MCF 10A (cell line): ENCODE measurements at regions not wholly inside any gene's neighbourhood (a gene's known extent, or its start where the extent isn't known, plus 50 kb on each side); places are given as distances from the start of the nearest gene placed in this dataset.

Source experiments
- BruUV-seq: library from RNA; stranded (reverse); fragments of 400-500 nt; replicated peaks from 2 replicates; lab custom pipeline; 2021; lab: Mats Ljungman, UMichigan
- CTCF ChIA-PET: fragments of 300-600 bp; sonication (Branson Sonifier 250); formaldehyde crosslinking; extraction: SDS; loops from one replicate; lab custom pipeline; 2021; ENCODE audit warnings: antibody characterized with exemption, inconsistent platforms; lab: Yijun Ruan, JAX
- POLR2A ChIA-PET: fragments of 300-600, 350-650 bp; sonication (Branson Sonifier 250); formaldehyde crosslinking; extraction: SDS; loops from one replicate; lab custom pipeline; 2020; ENCODE audit warnings: antibody characterized with exemption, inconsistent platforms; lab: Yijun Ruan, JAX
- DNase-seq: peaks from one replicate; pipeline ENCODE4 v3.0.0-alpha.2; 2018; ENCODE audit not compliant: unreplicated experiment
- H3K27ac Mint-ChIP-seq: one replicate; pipeline ENCODE4 v1.8.0; 2022; ENCODE audit warnings: mild to moderate bottlenecking, low read depth, mixed read lengths; ENCODE audit not compliant: unreplicated experiment
- H3K27me3 Mint-ChIP-seq: one replicate; pipeline ENCODE4 v1.8.0; 2022; ENCODE audit warnings: mixed read lengths; ENCODE audit not compliant: insufficient read depth, unreplicated experiment
- H3K36me3 Mint-ChIP-seq: one replicate; pipeline ENCODE4 v1.8.0; 2022; ENCODE audit warnings: mild to moderate bottlenecking, moderate library complexity, mixed read lengths; ENCODE audit not compliant: insufficient read depth, unreplicated experiment
- H3K4me1 Mint-ChIP-seq: one replicate; pipeline ENCODE4 v1.8.0; 2022; ENCODE audit warnings: mixed read lengths; ENCODE audit not compliant: insufficient read depth, unreplicated experiment
- H3K4me3 Mint-ChIP-seq: one replicate; pipeline ENCODE4 v1.8.0; 2022; ENCODE audit warnings: mild to moderate bottlenecking, moderate library complexity, mixed read lengths; ENCODE audit not compliant: unreplicated experiment
- H3K9me3 Mint-ChIP-seq: one replicate; pipeline ENCODE4 v1.8.0; 2022; ENCODE audit warnings: mixed read lengths; ENCODE audit not compliant: unreplicated experiment
- intact Hi-C: fragments of 100-400 bp; cut with micrococcal nuclease; formaldehyde crosslinking; loops from 2 replicates; pipeline ENCODE4 v1.14.1; 2022
- TF ChIP-seq, protein P1 (sequence below): fragments of 200-600 bp; IDR thresholded peaks from one replicate; pipeline ENCODE4 v1.8.0; 2022; ENCODE audit warnings: antibody characterized with exemption, mild to moderate bottlenecking; ENCODE audit not compliant: unreplicated experiment

DNA sequence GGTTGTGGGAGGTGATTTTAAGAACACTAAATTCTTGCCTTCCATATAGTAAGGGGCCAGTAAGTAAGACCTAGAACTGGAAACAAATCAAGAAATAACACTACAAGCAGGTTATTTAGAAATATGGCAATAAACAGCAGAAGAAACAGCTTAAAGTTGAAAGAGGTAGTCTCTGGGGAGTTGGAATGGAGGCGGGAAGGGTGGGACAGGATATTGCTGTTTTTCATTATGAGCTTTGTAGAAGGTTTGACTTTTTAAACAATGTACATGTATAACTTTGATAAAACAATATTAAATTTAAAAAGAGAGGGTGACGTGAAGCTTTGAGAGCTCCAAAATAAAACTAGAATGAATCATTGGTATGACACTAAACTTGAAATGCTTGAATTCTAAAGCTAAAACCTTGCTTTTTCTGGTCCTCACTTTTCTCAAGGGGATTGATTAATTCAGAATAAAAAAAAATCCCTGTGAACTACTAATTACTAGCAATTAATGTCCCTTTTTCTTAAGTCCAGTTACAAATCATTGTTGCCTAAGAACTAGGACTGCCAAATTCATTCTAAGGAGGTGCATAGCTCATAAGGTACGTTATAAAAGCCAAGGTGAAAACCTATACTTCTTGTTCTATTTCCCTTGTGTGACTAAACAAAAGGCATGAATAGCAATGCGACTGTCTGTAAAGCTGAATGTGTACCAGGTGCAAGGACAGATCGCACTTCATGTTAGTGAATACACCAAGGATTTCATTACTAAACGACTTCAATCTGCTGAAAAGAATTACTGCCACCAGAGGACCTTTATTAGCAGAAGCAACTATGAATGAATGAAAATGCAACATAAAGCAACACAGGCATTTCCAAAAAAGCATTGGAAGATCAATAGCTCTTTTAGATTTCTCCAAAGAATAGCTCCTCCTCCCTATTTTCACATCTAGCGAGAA lies 177.5 kb downstream of the RBM43 start:
- Mint-ChIP-seq H3K27ac (no peak overlapping the region), H3K36me3 (no peaks in the 10 kb centered on the region), H3K9me3 (no peaks in the 10 kb centered on the region), H3K4me3 (no peak overlapping the region), H3K27me3 (no peaks in the 10 kb centered on the region), H3K4me1 (no peaks in the 10 kb centered on the region)
- no TSS peak for BruUV-seq
- ChIA-PET CTCF (interaction anchor here (0.7 to 1.5 kb wide), 2 partner anchors 155 to 1647 kb away, joined by 3 to 5 read pairs; no protein-coding TSS in a partner anchor), POLR2A (no interaction called here)
- no peak for DNase-seq
- intact Hi-C loops = no loop called here
- TF ChIP-seq, protein P1, sequence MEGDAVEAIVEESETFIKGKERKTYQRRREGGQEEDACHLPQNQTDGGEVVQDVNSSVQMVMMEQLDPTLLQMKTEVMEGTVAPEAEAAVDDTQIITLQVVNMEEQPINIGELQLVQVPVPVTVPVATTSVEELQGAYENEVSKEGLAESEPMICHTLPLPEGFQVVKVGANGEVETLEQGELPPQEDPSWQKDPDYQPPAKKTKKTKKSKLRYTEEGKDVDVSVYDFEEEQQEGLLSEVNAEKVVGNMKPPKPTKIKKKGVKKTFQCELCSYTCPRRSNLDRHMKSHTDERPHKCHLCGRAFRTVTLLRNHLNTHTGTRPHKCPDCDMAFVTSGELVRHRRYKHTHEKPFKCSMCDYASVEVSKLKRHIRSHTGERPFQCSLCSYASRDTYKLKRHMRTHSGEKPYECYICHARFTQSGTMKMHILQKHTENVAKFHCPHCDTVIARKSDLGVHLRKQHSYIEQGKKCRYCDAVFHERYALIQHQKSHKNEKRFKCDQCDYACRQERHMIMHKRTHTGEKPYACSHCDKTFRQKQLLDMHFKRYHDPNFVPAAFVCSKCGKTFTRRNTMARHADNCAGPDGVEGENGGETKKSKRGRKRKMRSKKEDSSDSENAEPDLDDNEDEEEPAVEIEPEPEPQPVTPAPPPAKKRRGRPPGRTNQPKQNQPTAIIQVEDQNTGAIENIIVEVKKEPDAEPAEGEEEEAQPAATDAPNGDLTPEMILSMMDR = no peak

DNA sequence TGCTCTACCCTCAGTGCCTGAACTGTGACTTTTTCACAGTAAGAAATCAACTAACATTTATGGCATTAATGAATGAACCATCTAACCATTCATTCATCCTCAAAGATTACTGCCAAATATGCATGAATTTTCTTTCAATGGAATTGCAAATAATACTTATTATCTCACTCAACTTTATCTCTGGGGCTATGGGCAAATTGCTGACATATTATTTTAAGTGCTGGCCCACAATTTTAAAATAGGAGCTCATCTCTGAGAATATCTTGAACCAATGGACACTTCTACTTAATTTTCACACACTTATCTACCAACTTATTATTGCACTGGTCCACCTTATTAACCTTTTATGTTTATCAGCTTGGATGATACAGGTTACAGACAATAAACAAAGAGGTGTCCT lies 182.8 kb downstream of the RBM43 start:
- Mint-ChIP-seq H3K36me3 (no peaks in the 10 kb centered on the region), H3K9me3 (peaks cover 20% of the 10 kb centered on the region), H3K4me1 (no peaks in the 10 kb centered on the region), H3K27me3 (no peaks in the 10 kb centered on the region), H3K27ac (no peak overlapping the region), H3K4me3 (no peak overlapping the region)
- ChIA-PET CTCF (no interaction called here), POLR2A (no interaction called here)
- intact Hi-C loops = no loop called here
- no TSS peak for BruUV-seq
- DNase-seq = no peak
- TF ChIP-seq, protein P1 = no peak

DNA sequence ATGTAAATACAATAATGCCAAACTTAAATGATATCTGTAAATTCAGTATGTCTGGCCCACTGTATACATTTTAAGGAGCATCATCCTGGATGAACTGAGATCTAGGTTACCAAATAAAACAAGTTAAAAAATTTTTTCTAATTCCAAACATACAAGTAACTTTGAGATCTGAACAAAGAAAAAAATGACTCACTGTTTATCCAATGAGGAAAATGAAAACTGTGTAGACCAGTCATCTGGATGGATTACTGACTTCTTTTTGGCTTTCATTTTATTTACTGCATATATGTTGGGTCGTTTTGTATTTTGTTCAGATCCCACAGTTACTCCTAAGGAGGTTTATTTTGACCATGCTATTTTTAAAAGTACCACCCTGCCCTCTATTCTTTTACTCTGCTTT lies 189.8 kb downstream of the RBM43 start:
- Mint-ChIP-seq H3K27me3 (no peaks in the 10 kb centered on the region), H3K9me3 (peaks cover 9% of the 10 kb centered on the region), H3K36me3 (no peaks in the 10 kb centered on the region), H3K4me3 (no peak overlapping the region), H3K27ac (no peak overlapping the region), H3K4me1 (no peaks in the 10 kb centered on the region)
- ChIA-PET CTCF (interaction anchor here (0.7 kb wide), 1 partner anchor 14 kb away, joined by 3 read pairs; no protein-coding TSS in a partner anchor), POLR2A (no interaction called here)
- intact Hi-C loops = no loop called here
- BruUV-seq = no TSS peak
- TF ChIP-seq, protein P1 = no peak
- DNase-seq = no peak

DNA sequence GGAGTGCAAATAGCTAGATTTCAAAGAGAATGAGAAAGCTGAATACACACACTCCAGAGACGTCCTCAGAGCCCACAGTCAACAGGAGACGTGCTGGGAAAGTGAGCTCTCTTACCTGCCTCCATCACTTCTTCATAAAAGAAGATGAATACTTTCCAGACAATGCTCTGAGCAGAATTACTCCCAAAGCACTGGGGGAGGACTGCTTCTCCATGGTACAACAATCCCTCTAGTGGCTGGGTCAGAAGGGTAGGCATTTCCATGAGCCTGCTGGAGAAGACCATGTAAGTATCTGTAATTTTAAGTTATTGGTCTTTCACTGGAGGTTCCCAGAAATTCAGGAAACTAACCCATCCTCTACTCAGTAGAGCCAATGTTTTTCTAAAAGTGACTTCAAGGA lies 190.3 kb downstream of the RBM43 start:
- no peaks in the 10 kb centered on the region for H3K27me3 Mint-ChIP-seq
- ChIA-PET CTCF (interaction anchor here (0.7 kb wide), 1 partner anchor 15 kb away, joined by 3 read pairs; no protein-coding TSS in a partner anchor), POLR2A (no interaction called here)
- H3K27ac Mint-ChIP-seq = no peak overlapping the region
- H3K36me3 Mint-ChIP-seq = no peaks in the 10 kb centered on the region
- H3K4me3 Mint-ChIP-seq = no peak overlapping the region
- peak; percentile 31 for DNase-seq
- intact Hi-C loops = no loop called here
- H3K4me1 Mint-ChIP-seq = no peaks in the 10 kb centered on the region
- TF ChIP-seq, protein P1 = no peak
- BruUV-seq = no TSS peak
- H3K9me3 Mint-ChIP-seq = peaks cover 7% of the 10 kb centered on the region
